Endodermal cell (in vitro differentiated cells): ENCODE measurements at regions not wholly inside any gene's neighbourhood (a gene's known extent, or its start where the extent isn't known, plus 50 kb on each side); places are given as distances from the start of the nearest gene placed in this dataset.

Experiments used
- DNase-seq: peaks from one replicate; pipeline ENCODE4 v3.0.0-alpha.2; 2017
- H3K27ac ChIP-seq: 2 replicates; pipeline ENCODE4 v1.5.1; 2013; ENCODE audit warnings: mild to moderate bottlenecking, low read depth, low read length, moderate library complexity
- H3K27me3 ChIP-seq: 2 replicates; pipeline ENCODE4 v1.6.1; 2013; ENCODE audit warnings: mild to moderate bottlenecking, low read length, moderate library complexity; ENCODE audit not compliant: insufficient read depth, control insufficient read depth, poor library complexity, severe bottlenecking
- H3K36me3 ChIP-seq: 2 replicates; pipeline ENCODE4 v1.7.0; 2013; ENCODE audit warnings: mild to moderate bottlenecking, low read length, moderate library complexity; ENCODE audit not compliant: control insufficient read depth, insufficient read depth
- H3K4me1 ChIP-seq: one replicate; pipeline ENCODE4 v1.7.0; 2013; ENCODE audit warnings: low read length; ENCODE audit not compliant: control insufficient read depth, insufficient read depth
- H3K4me3 ChIP-seq: 2 replicates; pipeline ENCODE4 v1.5.1; 2013; ENCODE audit warnings: mild to moderate bottlenecking, low read length, moderate library complexity
- H3K9ac ChIP-seq: 2 replicates; pipeline ENCODE4 v1.6.1; 2013; ENCODE audit warnings: mild to moderate bottlenecking, low read length, moderate library complexity; ENCODE audit not compliant: poor library complexity, severe bottlenecking; ENCODE audit errors: extremely low read depth
- H3K9me3 ChIP-seq: 2 replicates; pipeline ENCODE4 v1.6.1; 2013; ENCODE audit warnings: mild to moderate bottlenecking, low read length, moderate library complexity; ENCODE audit not compliant: control insufficient read depth
- H3K27ac Mint-ChIP-seq: 2 replicates; pipeline ENCODE4 v1.8.0; 2020; ENCODE audit warnings: mixed read lengths
- H3K27me3 Mint-ChIP-seq: 2 replicates; pipeline ENCODE4 v1.8.0; 2021; ENCODE audit warnings: mild to moderate bottlenecking, mixed read lengths; ENCODE audit not compliant: insufficient read depth
- H3K36me3 Mint-ChIP-seq: 2 replicates; pipeline ENCODE4 v1.8.0; 2020; ENCODE audit warnings: low read depth, mixed read lengths
- H3K4me1 Mint-ChIP-seq: 2 replicates; pipeline ENCODE4 v1.8.0; 2020; ENCODE audit warnings: mixed read lengths
- H3K4me3 Mint-ChIP-seq: 2 replicates; pipeline ENCODE4 v1.8.0; 2020; ENCODE audit warnings: mild to moderate bottlenecking, moderate library complexity, mixed read lengths
- H3K9me3 Mint-ChIP-seq: 2 replicates; pipeline ENCODE4 v1.8.0; 2020; ENCODE audit warnings: mild to moderate bottlenecking, mixed read lengths
- CTCF ChIP-seq: fragments of 200-600 bp; sonication (generic); conservative IDR thresholded peaks from 2 replicates; pipeline ENCODE4 v1.5.0; 2021; ENCODE audit warnings: antibody characterized with exemption, mild to moderate bottlenecking
- WGBS, 2 experiments: methylation state at CpG; one replicate each; pipeline versions ENCODE4 v1.1.5 to v1.1.7; 2013; ENCODE audit warnings: missing lambda C conversion rate in 2 of 2, mixed read lengths in 1 of 2; ENCODE audit not compliant: insufficient coverage in 1 of 2, insufficient read length in 1 of 2; 5-methylcytosine and 5-hydroxymethylcytosine counted together

GRCh38 chr2:63729362-63729761 is 112.3 kb upstream of the UGP2 start:
- H3K27ac Mint-ChIP-seq = no peak overlapping the region
- no peaks in the 10 kb centered on the region for H3K36me3 ChIP-seq
- no peak overlapping the region for H3K4me3 Mint-ChIP-seq
- no peak overlapping the region for H3K9ac ChIP-seq
- H3K36me3 Mint-ChIP-seq = no peaks in the 10 kb centered on the region
- no peaks in the 10 kb centered on the region for H3K4me1 ChIP-seq
- peaks cover 4% of the 10 kb centered on the region for H3K9me3 Mint-ChIP-seq
- no peak overlapping the region for H3K4me3 ChIP-seq
- no peaks in the 10 kb centered on the region for H3K27me3 Mint-ChIP-seq
- no peaks in the 10 kb centered on the region for H3K9me3 ChIP-seq
- no peaks in the 10 kb centered on the region for H3K27me3 ChIP-seq
- TF ChIP-seq CTCF = no peak
- 96% methylated on average over 1 of the region's 1 CpG; no CpG with 5 or more reads in 1 of the 2 experiments for WGBS, 2 experiments
- no peak for DNase-seq
- no peaks in the 10 kb centered on the region for H3K4me1 Mint-ChIP-seq
- H3K27ac ChIP-seq = no peak overlapping the region

GRCh38 chr2:63729831-63730230 is 111.9 kb upstream of the UGP2 start:
- H3K9me3 Mint-ChIP-seq = peaks cover 4% of the 10 kb centered on the region
- no peaks in the 10 kb centered on the region for H3K36me3 Mint-ChIP-seq
- no peak overlapping the region for H3K4me3 Mint-ChIP-seq
- Histone ChIP-seq H3K9me3 (no peaks in the 10 kb centered on the region), H3K36me3 (no peaks in the 10 kb centered on the region), H3K4me1 (no peaks in the 10 kb centered on the region), H3K27ac (no peak overlapping the region), H3K9ac (no peak overlapping the region), H3K4me3 (no peak overlapping the region), H3K27me3 (no peaks in the 10 kb centered on the region)
- H3K27me3 Mint-ChIP-seq = no peaks in the 10 kb centered on the region
- DNase-seq = no peak
- H3K27ac Mint-ChIP-seq = no peak overlapping the region
- TF ChIP-seq CTCF = no peak
- no peaks in the 10 kb centered on the region for H3K4me1 Mint-ChIP-seq
- 95 to 100% methylated on average over 1 to 2 of the region's 2 CpGs for WGBS, 2 experiments

- Histone ChIP-seq H3K4me1 (no peaks in the 10 kb centered on the region), H3K9ac (no peak overlapping the region), H3K27ac (no peak overlapping the region), H3K4me3 (no peak overlapping the region), H3K9me3 (no peaks in the 10 kb centered on the region), H3K36me3 (no peaks in the 10 kb centered on the region), H3K27me3 (no peaks in the 10 kb centered on the region)
- no peaks in the 10 kb centered on the region for H3K27me3 Mint-ChIP-seq
- H3K4me3 Mint-ChIP-seq = no peak overlapping the region
- H3K9me3 Mint-ChIP-seq = no peaks in the 10 kb centered on the region
- 97 to 100% methylated on average over 1 of the region's 1 CpG for WGBS, 2 experiments
- no peaks in the 10 kb centered on the region for H3K36me3 Mint-ChIP-seq
- no peak for DNase-seq
- H3K4me1 Mint-ChIP-seq = no peaks in the 10 kb centered on the region
- no peak for TF ChIP-seq CTCF
- no peak overlapping the region for H3K27ac Mint-ChIP-seq
These were observed 107.2 kb upstream of the UGP2 start for GRCh38 chr2:63734510-63734909.
